C4-2B (cell line): ENCODE measurements at regions not wholly inside any gene's neighbourhood (a gene's known extent, or its start where the extent isn't known, plus 50 kb on each side); places are given as distances from the start of the nearest gene placed in this dataset.

Experiments
- H3K27ac ChIP-seq: fragments of 450-650 bp; 2 replicates; pipeline ENCODE4 v1.5.1; 2017
- ZFX ChIP-seq: fragments of 450-650 bp; IDR thresholded peaks from 2 replicates; pipeline ENCODE4 v1.6.1; 2017
- TF ChIP-seq, protein P1 (sequence below): fragments of 450-650 bp; conservative IDR thresholded peaks from 2 replicates; pipeline ENCODE4 v1.5.1; 2017; ENCODE audit warnings: mild to moderate bottlenecking

DNA sequence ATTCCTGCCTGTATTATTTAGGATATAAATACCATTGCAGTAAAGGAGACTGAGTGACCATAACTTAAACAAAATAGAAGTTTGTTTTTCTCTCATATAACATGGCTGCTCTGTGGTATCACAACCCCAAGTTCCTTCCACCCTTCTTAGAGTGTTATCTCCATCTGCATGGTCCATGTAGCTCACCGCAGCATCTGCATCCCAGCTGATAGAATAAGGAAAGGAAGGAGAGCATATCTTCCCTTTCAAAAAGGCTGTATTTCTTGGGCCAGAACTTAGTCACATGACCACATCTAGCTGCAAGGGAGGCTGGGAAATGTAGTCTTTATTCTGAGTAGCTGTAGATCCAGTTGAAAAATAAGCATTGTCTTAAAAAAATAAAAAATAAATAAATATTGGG is 184.8 kb upstream of the NUDT4 start:
- no peak overlapping the region for H3K27ac ChIP-seq
- TF ChIP-seq ZFX, result no peak
- TF ChIP-seq, protein P1, sequence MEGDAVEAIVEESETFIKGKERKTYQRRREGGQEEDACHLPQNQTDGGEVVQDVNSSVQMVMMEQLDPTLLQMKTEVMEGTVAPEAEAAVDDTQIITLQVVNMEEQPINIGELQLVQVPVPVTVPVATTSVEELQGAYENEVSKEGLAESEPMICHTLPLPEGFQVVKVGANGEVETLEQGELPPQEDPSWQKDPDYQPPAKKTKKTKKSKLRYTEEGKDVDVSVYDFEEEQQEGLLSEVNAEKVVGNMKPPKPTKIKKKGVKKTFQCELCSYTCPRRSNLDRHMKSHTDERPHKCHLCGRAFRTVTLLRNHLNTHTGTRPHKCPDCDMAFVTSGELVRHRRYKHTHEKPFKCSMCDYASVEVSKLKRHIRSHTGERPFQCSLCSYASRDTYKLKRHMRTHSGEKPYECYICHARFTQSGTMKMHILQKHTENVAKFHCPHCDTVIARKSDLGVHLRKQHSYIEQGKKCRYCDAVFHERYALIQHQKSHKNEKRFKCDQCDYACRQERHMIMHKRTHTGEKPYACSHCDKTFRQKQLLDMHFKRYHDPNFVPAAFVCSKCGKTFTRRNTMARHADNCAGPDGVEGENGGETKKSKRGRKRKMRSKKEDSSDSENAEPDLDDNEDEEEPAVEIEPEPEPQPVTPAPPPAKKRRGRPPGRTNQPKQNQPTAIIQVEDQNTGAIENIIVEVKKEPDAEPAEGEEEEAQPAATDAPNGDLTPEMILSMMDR, result no peak

DNA sequence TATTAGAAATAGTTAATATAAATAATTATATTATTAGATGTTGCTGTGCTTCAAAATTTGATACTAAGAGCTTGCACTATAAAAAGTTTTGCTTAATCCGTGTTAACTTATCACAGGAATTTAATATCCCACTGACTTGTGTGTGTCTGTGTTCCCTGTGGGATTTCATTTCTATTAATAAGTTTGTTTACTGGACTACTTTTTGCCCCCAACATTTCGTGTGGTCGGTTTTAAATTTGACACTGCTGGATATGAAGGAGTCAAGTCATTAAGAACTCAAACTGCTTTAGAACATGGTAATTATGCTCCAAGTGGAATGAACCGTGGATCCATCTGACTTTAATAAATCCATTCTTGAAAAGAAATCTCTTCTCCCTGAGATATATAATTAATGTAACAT is 182.2 kb upstream of the NUDT4 start:
- no peak for TF ChIP-seq ZFX
- TF ChIP-seq, protein P1, result no peak
- H3K27ac ChIP-seq, result no peak overlapping the region

DNA sequence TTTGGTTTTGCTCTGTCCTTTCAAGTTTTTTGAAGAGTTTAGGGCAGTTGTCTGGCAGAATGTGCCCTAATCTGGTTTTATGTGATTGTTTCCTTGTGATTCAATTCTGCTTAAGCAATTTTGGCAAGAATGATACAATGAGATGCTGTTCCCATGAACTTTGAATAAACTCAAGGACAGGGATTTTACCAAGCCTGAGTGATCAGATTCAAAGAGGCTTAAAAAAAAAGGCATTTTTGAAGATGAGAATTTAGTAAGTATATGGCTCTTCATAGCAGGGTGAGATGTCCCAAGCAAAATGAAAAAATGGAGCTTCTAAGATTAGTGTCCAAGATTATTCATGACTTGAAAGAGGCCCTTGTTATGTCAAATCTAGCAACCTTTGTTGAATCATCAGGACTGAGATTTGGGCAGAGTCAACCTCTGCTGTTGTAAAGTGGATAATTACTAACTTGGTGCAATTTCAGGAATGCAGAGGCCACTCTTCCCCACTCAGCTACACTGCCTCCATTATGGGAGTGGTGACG is 180.6 kb upstream of the NUDT4 start:
- no peak for TF ChIP-seq ZFX
- TF ChIP-seq, protein P1, result no peak
- no peak overlapping the region for H3K27ac ChIP-seq

DNA sequence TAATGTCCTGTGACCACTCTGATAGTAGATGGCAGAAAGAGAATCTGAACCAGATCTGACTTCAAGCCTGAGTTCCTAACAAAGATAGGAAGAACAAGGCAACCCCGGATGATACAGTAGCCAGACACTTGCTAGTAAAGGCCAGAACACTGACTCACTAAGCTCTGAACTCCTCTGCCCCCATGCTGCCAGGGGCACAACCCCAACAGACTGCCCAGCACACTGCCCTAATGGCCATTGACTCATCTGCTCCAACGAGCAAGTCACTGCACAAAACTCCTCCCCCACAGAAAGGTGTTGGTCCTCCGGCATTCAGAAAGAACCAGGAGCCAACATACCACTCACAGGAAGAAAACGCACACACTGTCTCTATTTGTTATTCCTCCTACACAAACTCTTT is 179.6 kb upstream of the NUDT4 start:
- TF ChIP-seq, protein P1, result no peak
- no peak for TF ChIP-seq ZFX
- no peak overlapping the region for H3K27ac ChIP-seq

DNA sequence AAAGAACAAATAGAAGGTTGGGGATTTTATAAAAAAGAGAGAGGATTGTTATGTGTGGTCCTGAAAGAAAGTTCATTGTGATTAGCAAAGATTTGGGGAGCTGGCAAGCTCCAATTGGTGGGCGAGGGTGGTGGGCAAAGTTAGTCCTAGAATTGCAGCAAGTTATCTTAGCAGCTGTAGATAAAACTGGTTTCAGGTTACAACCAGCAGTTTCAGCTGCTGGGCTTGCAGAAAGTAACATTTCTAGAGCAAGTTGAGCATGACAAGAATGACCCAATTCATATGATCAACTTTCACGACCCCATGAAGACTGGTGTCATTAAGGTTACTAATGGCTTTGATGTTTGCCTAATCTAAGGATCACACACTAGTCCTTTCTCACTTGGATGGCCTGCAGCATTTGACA is 177.9 kb upstream of the NUDT4 start:
- TF ChIP-seq, protein P1, result no peak
- TF ChIP-seq ZFX, result no peak
- no peak overlapping the region for H3K27ac ChIP-seq

DNA sequence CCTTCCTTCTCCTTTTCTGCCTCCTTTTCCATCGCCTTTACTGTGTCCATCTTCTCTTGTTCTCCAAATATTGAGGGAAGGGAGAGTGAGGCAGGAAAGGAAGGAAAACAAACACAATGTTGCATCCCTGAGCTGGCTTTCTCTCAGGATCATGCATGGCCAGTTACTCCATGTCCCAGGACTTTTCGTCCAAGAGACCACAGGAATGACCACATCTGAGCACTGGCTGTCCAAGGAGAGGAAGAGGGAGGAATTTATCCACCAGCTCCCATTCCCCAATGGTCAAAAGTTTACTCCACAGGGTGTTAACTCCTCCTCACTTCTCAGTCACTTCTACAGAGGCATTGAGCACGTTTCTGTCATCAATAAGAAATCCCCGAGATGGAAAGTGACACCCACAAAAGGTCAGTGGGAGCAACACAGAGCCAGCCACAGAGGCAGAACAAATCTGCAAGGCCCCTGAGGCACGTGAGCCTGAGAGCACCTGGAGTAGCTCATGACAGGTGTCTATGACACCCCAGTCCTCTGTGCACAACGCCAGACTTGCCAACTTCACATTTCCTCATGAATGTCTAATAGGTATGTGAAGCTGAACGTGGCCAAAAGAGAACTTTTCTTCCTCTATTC is 177.3 kb upstream of the NUDT4 start:
- TF ChIP-seq, protein P1, result no peak
- no peak for TF ChIP-seq ZFX
- no peak overlapping the region for H3K27ac ChIP-seq

DNA sequence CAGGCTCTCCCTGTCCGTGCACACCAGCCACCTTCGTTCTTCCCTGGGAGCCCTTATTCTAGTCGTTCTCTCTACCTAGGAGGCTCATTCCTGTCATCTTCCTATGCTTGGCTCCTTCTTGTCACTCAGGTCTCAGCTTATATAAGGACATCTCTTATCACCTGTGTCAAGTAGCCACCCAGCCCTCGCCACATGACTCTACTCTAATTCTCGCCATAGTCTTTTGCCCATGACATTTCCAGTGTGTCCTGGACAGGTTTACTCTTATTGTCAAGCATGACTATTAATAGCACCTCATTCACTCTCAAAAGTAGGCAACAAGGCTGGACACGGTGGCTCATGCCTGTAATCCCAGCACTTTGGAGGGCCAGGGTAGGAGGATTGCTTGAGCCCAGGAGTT is 175.7 kb upstream of the NUDT4 start:
- TF ChIP-seq, protein P1, result no peak
- no peak for TF ChIP-seq ZFX
- H3K27ac ChIP-seq, result no peak overlapping the region
